Activated T-cell treated with anti-CD3 and anti-CD28 coated beads for 4 hours (primary cell): ENCODE measurements at regions not wholly inside any gene's neighbourhood (a gene's known extent, or its start where the extent isn't known, plus 50 kb on each side); places are given as distances from the start of the nearest gene placed in this dataset.
"Not testable (repeated sequence)": the region's sequence is repeated elsewhere in the genome, so short reads cannot be mapped to it uniquely, and the experiment has no call there.

Source experiments
- DNase-seq: peaks from one replicate; pipeline ENCODE4 v3.0.0-alpha.2; 2020

DNA sequence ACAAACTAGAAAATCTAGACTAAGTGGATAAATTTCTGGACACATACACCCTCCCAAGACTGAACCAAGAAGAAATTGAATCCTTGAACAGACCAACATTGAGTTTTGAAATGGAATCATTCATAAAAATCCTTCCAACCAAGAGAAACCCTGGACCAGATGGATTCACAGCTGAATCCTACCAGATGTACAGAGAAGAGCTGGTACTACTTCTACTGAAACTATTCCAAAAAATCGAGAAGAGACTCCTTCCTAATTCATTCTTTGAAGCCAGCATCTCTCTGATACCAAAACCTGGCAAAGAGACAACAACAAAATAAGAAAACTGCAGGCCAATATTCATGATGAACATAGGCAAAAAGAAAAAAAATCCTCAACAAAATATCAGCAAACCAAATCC, 227.4 kb downstream of the RPAP3 start:
- DNase-seq = no peak

DNA sequence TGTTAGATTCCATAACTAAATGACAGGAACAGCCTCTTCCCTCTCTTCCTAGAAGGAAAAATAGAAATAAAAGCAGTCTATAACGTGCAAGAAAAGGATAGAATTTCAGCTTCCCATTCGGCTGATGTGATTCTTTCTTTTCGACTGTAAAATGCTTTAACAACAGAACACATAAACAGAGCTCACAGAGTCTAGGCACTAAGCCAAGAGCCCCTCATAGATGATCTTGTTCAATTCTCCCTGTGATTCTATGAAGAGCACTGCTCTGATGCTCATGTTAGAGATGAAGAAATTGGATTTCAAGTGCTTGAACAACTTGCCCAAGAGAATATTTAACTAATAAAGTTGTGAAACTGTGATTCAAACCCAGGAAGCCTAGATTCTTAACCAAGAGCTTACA, 232.7 kb downstream of the RPAP3 start:
- DNase-seq = no peak

DNA sequence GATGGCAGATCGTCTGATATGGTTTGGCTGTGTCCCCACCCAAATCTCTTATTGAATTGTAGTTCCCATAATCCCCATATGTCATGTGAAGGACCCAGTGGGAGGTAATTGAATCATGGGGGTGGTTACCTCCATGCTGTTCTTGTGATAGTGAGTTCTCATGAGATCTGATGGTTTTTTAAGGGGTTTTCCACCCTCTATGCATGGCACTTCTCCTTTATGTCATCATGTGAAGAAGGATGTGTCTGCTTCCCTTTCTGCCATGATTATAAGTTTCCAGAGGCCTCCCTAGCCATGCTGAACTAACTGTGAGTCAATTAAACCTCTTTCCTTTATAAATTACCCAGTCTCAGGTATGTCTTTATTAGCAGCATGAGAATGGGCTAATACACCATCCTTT, 235.5 kb downstream of the RPAP3 start:
- DNase-seq = not testable (repeated sequence)

DNA sequence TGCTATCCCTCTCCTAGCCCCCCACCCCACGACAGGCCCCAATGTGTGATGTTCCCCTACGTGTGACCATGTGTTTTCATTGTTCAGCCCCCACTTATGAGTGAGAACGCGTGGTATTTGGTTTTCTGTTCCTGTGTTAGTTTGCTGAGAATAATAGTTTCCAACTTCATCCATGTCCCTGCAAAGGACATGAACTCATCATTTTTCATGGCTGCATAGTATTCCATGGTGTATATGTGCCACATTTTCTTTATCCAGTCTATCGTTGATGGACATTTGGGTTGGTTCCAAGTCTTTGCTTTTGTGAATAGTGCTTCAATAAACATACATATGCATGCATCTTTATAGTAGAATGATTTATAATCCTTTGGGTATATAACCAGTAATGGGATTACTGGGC, 241.9 kb downstream of the RPAP3 start:
- not testable (repeated sequence) for DNase-seq

DNA sequence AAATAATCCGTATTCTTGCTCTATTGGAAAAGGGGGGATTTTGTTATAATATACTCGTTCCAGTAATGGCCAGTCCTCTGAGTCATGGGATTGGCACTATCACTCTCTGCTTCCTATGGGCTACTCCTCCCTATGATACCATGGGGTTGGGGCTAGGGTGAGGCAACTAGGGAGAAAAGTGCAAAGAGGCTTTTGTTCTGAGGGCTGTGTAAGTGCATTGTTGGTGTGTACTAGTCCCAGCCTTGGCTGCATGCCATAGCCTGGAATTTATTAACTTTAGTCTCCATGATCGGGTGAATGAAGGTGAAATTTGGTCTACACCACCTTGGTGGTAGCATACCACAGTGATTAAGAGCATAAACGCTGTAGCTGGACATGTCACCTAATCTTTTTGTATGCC, 247.6 kb downstream of the RPAP3 start:
- no peak for DNase-seq

DNA sequence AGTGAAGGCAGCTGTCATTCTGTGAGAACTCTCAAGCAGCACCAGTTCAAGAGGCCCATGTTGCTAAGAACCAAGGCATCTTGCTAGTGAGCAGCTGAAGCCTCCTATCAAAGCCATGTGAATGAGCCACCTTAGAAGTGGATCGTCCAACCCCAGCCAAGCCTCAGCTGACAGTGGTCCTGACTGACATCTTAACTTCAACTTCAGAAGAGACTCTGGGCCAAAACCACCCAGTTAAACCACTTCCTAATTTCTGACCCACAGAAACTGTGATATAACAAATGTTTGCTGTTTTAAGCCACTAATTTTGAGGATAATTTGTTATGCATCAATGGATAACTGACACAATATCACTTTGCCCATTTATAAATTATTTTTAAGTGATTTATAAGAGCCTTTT, 256.0 kb downstream of the RPAP3 start:
- DNase-seq = no peak

DNA sequence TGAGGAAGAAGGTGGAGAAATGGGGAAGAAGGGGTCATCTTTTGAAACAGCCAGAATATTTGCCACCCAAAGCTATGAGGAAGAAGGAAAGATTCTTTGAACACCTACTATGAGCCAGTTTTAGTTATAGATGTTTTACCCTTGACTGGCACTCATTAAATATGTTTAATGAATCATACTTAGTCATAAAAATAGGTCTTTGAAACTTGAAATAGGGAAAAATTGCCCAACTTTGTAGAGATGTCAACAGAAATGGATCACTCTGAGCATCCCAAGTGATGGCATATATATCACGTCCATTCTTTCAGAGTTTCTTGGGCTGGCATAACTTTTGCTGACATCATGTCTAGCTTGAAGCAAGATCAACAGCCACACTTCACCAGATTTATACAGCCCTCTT, 263.5 kb downstream of the RPAP3 start:
- no peak for DNase-seq

DNA sequence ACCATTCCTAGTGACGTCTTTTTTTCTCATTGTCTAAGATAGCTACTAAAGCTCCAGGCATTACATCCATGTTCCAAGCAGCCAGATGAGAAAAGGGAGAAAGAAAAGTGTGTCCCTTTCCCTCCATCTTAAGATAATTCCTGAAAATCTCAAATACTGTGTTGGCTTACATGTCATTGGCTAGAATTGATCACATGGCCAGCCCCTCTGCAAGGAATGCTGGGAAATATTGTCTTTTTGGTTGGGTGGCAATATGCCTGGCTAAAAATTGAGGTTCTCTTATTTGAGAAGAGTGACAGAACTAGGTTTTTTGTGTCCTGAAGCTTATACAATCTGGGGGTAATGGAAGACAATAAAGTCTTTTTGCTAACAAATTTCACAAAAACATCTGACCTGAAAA, 264.3 kb downstream of the RPAP3 start:
- no peak for DNase-seq

DNA sequence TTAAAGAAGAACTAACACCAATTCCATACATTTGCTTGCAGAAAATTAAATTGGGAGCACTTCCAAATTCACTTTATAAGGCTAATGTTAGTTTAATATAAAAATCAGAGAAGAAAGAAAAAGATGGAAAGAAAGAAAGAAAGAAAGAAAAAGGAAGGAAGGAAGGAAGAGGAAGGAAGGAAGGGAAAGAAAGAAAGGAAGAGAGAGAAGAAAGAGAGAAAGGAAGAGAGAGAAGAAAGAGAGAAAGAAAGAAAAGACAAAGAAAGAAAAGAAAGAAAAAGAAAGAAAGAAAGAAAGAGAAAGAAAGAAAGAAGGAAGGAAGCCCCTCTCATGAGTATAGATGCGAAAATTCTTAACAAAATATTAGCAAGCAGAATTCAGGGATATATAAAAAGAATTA, 267.7 kb downstream of the RPAP3 start:
- DNase-seq = no peak

DNA sequence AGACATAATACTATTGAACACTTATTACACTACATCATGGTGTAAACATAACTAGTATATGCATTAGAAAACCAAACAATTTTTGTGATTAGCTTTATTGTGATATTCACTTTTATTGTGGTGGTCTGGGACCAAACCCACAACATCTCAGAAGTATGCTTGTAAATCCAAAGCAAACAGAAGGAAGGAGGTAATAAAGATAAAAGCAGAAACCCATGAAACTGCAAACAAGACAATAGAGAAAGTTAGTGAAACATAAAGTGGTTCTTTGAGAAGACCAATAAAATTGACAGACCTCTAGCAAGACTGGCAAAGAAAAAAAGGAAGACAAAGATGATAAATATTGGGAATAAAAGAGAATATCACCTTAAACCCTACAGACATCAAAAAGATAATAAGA, 268.3 kb downstream of the RPAP3 start:
- DNase-seq = no peak

DNA sequence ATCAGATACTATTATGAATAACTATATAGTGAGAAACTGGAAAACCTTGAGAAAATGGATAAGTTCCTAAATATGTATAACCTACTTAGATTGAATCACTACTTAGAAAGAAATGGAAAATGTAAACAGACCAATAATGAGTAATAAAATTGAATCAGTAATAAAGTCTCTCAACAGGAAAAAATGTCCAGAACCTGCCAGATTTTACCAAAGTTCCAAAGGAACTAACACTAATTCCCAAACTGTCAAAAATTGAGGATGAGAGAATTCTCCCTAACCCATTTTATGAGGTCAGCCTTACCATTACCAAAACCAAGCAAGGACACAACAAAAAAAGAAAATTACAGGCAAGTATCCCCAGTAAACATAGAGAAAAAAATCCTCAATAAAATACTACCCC, 272.0 kb downstream of the RPAP3 start:
- DNase-seq = no peak

DNA sequence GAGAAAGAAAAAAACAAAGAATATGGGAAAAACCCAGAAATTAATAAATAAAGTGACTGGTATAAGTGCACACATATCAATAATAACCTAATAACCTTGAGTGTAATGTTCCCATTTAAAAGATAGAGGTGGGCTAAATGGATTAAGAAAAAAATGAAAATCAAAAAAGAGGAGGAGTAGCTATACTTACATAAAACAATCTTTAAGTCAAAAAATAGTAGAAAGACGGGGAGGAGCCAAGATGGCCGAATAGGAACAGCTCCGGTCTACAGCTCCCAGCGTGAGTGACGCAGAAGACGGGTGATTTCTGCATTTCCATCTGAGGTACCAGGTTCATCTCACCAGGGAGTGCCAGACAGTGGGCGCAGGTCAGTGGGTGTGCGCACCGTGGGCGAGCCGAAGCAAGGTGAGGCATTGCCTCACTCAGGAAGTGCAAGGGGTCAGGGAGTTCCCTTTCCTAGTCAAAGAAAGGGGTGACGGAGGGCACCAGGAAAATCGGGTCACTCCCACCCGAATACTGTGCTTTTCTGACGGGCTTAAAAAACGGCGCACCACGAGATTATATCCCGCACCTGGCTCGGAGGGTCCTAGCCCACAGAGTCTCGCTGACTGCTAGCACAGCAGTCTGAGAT, 279.0 kb downstream of the RPAP3 start:
- DNase-seq = peak; percentile 23

DNA sequence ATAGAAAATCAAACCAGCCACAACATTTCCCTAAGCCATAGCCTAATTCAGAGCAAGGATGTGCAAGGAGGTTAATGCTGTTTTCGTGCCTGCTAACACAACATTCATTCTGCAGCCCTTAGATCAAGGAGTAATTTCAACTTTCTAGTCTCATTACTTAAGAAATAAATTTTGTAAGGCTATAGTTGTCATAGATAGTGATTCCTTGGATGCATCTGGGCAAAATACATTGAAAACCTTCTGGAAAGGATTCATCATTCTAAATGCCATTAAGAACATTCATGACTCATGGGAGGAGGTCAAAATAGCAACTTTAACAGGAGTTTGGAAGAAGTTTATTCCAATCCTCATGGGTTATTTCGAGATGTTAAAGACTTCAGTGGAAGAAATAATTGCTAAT, 283.2 kb downstream of the RPAP3 start:
- no peak for DNase-seq

DNA sequence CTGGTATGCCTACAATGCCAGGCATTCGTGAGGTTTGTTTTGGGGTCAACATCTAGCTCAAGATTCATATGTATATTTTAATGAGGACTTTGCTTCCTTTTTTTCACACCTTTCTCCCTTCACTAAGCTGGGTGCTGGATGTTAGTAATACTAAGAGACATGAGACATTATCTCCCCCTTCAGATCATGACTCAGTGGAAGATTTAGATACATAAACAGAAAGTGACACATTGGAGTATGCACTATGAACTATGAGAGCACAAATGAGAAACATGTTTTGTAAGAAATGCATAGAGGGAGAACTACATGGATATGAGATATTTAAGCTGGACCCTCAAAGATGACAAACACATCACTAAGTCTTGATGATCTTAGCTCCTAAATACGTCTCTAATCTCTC, 286.3 kb downstream of the RPAP3 start:
- DNase-seq = no peak

DNA sequence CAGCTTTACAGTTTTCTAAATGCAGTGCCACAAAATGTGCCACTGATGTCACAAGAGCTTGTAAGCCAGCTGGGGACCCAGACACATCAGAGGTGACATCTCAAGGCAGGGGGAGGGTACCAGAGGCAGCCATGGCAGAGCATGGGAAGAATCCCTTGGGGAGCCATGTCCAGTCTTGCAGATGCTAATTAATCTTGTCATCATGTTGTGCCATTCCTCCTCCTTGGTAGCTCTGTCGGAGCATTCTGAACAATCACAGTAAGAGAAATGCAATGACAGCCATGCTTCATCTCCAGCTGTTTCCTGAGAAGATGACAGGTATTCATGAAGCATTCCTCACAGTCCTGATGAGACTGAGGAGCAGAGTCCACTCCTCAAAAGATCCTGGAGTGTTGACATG, 287.9 kb downstream of the RPAP3 start:
- DNase-seq = no peak

DNA sequence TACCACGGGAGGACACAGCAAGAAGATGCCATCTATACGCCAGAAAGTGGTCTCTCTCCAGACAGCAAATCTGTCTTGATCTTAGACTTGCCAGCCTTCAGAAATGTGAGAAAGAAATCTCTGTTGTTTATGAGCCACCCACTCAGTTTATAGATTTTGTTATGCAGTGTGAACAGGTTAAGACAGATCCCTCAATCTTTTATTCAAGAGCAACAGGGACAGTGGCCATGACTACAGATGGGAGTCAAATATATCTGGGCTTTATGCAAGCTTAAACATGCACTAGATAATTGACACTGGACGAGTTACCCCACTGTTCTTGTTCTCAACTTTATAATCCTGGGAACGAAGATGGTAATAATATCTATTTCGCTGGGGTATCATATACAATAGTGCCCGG, 288.7 kb downstream of the RPAP3 start:
- no peak for DNase-seq

DNA sequence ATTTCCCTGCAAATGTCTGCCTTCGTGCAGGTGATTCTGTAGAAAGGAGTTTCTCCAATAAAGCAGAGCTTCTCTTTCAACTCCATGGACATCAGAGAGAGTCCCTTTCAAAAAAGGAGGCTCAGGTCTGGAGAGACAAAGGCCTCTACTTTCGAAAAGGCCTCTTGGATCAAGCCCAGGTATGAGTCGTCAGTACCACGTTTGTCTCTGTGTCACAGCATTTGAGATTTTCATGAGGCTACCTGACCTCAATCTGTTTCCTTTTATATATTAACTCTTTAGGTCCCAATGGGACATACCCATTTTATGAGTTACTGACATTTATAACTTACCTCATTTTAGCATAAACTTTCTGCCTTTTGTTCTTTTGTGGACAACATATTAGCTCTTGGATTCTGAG, 290.8 kb downstream of the RPAP3 start:
- no peak for DNase-seq

DNA sequence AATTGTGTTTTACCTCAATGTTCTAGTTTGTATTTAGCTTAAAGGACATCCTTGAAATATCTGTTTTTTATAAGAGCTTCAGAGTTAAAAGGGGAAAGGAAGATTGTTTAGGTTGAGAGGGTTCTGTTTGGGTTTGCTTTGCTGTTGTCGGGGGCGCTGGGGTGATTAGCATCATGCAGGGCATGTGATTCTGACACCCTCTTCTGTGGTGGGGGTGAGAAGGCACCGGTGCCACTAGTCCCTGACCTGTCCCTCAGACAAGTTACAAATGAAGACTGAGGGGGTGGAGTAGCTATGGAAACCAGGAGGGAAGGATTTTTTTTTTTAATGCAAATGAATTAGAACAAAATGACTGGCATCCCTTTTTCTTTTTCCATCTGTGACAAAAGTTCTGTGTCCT, 291.3 kb downstream of the RPAP3 start:
- DNase-seq = no peak

DNA sequence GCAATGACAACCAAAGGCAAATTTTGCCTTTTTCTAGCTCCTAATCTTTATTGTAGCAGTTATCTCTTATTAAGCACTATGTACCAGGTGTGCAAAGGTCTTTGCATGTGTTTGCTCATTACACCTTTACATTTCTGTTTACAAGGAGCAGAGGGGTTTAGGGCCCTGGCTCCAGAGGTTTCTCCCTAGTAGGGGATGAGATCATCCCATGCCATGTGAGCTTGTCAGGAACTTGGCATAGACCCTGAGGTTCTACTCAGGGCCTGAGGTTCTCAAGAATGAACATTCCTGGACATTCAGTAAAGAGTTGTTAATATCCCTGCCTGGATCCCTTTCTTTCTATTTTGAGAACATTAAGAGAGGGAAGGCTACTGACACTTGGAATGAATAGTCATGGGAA, 292.0 kb downstream of the RPAP3 start:
- DNase-seq = no peak

DNA sequence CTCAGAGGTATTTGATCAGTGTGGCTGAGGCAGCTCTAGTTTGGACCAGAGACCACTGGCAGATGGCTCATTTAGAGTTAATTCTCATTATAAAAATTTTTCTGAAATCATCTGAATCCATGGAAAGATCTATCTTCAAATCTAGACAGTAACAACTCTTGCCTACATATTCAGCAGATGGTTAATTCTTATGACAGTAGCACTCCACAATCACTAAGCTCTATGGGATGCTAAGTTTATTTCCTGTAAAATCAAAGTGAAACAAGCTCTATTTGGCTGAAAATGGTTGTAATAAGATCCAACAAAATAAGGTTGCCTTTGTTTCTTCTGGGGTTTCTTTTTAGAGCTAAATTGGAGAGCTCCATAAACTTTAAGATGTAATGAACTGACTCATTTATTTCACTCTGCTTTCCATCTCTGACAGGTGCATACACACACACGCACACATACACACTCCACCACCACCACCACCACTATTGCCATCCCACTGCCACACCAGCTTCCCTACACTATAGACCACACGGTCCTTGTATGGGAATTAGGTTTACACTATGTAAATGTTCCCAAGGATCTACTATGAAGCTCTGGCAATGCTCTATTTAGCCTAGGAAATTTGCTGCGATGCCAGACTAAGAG, 293.1 kb downstream of the RPAP3 start:
- DNase-seq = no peak

DNA sequence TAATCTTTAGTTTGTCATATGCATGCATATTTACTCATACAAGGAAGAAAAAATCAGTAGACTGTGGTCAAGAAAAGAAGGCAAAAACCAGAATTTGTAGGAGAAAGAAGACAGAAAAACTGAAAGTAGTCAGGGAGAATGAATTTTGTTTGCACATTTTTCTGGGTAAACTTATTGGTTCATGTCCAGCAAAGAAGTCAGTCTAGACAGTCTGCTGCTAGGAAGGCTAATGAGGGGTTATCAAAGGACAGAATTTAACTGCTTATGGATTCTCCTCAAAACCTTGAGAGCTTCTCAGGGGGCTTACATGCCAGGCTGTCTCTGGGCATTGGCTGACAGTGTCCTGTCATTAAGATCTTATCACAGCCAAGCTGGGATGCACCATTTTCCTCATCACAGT, 293.9 kb downstream of the RPAP3 start:
- DNase-seq = no peak

DNA sequence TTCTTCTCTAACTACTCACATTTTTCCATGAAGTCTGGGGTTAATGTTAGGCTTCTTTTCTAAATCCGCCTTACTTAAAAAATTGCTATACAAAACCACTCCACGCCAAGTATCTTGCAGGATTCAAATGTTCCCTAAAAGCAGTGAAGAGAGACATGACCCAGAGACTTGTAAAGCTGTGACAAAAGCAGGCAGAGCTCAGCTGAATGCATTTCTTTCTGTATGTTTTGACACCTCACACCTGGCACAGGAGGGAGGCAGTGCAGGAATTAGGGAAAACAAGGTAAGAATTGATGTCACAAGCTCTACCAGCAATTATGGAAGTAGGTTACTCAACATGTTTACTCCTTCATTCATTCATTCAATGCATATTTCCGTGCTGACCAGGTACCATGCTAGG, 295.0 kb downstream of the RPAP3 start:
- no peak for DNase-seq

DNA sequence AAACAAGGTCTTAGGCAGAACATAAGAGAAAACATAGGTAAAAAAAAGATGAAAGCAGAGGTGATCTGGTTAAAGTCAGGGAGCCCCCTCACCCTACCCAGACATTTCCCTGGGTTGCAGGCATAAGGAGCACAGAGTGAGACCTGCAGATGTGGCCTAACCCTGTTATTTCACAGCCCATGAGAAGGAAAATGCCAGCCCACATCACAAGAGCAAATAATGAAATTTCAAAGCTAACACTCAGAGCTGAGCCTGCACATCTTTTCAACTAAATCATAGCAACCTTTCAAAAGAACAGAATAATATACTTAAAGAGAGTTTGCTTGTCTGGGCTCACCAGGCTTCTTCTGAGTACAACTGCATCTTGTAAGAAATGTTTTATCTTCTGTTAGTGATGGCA, 295.4 kb downstream of the RPAP3 start:
- no peak for DNase-seq

DNA sequence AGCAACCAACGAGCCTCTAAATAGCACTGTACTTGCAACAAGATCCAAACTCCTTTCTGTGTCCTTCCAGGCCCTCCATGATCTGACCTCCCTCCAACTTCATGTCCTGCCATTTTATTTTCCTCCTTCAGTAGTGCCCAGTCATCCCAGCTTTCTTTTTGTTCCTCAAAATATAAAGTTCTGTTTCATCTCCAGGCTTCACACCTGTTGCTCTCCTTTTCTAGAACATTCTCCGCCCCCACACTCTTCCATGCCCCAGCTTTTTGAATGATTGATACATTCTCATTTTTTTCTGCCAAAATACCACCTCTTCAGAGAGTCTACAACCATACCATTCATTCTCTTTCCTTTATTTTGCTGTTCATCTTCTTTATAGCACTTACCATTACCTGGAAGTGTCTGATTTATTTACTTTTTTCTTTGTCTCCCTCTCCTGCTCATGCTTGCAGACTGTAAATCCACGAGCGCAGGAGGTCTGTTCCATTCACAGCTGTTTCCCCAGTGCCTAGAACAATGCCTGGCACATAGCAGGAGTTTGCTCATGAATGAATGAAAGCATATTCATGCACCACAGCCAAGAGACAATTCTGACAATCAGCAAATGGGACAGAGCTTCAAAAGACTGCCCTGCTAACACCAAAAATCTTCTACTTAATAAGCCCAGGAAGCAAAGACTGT, 296.4 kb downstream of the RPAP3 start:
- no peak for DNase-seq
